ENCODE measurements at regions not wholly inside any gene's neighbourhood (a gene's known extent, or its start where the extent isn't known, plus 50 kb on each side); places are given as distances from the start of the nearest gene placed in this dataset.

- TF ChIP-seq CTCF (tag by site-specific recombination; IDR thresholded peaks at IDR 0.05) (no peak), ZNF670 (tag by site-specific recombination; IDR thresholded peaks at IDR 0.05; ENCODE audit: low read depth) (no peak), ZNF302 (tag by site-specific recombination; IDR thresholded peaks at IDR 0.05; ENCODE audit: low read depth) (no peak), PRDM10 (tag by site-specific recombination; IDR thresholded peaks at IDR 0.05) (no peak)
Observed at GRCh38 chr12:78683031-78683430, 181.5 kb upstream of the SYT1 start.

All from HEK293 (cell line).